ENCODE measurements at regions not wholly inside any gene's neighbourhood (a gene's known extent, or its start where the extent isn't known, plus 50 kb on each side); places are given as distances from the start of the nearest gene placed in this dataset.

- DNase-seq = no peak
Observed at GRCh38 chr10:78921895-78922294, 146.9 kb upstream of the ZMIZ1 start.

DNA sequence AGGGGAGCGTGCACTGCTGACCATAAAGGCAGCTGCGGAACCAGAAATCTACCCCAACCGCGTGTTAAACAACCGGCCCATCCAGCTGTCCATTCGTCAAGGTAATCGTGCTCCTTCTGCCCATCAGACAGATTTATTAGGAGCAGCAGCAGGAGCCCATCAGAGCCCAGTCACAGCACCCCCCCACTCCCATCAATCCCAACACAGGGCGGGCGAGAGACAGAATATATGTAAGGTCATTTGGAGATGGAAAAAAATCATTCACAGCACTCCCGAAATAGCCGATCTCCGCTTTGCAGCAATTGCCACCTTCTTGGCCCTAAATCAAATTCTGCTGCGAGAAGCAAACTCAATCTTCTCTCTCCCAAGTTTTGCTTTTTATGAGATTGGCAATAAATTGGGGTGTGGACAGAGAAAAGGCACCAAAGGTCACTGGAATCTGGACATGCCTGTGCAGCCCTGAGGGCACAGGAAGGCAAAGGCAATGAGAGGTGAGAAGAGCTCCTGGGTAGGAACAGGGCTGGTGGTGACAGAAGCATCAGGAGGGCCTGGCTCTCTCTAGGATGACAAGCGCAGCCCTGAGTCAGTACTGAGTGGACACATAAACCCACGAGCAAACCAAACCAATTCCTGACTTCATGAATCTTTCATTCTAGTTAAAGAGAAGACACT, 145.0 kb upstream of the ZMIZ1 start:
- no peak for DNase-seq

- no peak for DNase-seq
Observed at GRCh38 chr10:78924319-78925003, 144.3 kb upstream of the ZMIZ1 start.

GRCh38 chr10:78925275-78925674, 143.5 kb upstream of the ZMIZ1 start:
- DNase-seq = no peak

GRCh38 chr10:78925800-78926319, 142.9 kb upstream of the ZMIZ1 start:
- DNase-seq = no peak

DNA sequence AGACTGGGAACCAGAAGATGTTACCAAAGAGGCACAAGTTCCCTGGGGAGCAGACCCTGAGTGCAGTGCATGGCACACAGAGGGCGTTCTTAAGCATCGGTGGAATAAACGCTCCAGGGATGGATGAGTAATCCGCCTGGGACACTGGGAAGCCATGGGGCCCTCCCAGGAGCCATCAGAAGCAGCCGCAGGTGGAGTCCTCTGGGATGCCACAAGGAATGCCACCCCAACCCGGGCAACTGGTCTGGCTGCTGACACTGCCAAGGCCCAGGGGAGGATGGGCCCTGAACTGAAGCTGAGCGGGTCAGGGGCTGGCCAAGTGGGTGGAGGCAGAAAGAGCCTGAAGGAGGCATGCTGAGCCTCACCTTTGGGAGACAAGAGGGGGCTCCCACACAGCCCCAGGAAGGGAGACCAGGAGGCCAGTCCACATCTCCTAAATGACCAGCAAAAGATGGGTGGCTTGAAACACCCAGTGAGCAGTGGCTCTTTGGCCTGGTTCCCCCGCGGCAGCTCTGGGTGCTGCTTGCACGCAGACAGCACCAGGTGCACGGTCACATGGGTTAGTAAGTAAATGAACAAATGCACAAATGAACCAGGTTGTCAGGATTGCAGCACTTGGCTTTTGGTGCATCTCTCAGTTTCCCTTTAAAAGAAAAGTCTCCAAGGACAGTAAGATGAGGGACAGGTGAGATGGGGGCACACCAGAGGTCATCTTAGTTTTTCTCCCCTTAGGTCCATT, 141.3 kb upstream of the ZMIZ1 start:
- DNase-seq = no peak

- DNase-seq = no peak
Observed at GRCh38 chr10:78928330-78928729, 140.4 kb upstream of the ZMIZ1 start.

GRCh38 chr10:78929541-78929940, 139.2 kb upstream of the ZMIZ1 start:
- DNase-seq = no peak

- peak; percentile 32 for DNase-seq
Observed at GRCh38 chr10:78931321-78932053, 137.3 kb upstream of the ZMIZ1 start.

- no peak for DNase-seq
Observed at GRCh38 chr10:78932054-78932386, 136.7 kb upstream of the ZMIZ1 start.

DNA sequence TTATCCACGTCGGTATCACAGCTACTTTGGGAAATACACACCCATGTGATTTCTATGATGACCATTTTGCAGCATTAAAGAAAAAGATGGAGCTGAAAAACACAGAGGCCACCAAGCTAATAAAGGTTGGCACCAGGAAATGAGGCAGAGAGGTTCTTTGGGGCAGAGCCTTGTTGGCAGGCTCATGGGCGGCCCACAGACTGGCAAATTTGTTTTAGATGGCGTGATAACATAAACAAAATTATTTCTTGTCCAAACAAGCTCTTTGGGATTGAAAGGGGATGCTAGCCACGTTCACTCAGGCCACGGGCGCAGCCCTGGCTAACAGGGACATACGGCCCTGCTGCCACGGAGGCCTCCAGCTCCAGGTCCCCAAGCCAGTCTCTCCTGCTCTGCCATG, 135.9 kb upstream of the ZMIZ1 start:
- no peak for DNase-seq

DNA sequence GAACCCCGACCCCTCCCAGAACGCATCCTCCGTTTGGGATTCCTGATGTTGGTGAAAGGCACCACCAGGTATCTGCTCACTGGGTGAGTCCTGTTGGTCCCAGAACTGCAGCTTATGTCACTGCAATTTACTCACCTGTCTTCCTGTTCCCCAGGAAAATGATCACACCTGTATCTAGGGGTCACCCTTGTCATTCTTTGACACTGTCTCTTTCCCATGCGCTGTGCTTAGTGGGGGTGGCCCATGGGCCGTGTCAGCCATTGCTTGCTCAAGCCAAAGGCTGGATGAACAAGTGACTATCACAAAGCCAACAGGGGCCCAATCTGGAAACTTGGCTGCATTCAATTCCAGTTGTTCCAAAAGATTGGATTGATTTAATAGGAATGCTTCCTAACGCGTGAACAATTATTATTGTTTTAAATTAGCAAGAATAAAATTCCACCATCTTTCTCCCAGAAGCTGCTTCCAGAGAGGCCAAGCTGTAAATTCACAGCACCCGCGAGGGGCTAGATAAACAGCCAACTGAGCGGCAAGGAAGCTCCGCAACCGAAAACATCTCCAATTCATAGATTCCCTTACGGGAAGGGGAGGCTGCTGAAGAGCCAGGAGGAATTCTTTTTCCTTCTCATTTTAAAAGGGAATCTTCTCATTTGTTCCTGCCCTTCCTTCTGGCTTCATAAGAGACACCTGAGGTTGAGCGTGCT, 134.8 kb upstream of the ZMIZ1 start:
- no peak for DNase-seq

GRCh38 chr10:78934532-78934898, 134.3 kb upstream of the ZMIZ1 start:
- DNase-seq = no peak

DNA sequence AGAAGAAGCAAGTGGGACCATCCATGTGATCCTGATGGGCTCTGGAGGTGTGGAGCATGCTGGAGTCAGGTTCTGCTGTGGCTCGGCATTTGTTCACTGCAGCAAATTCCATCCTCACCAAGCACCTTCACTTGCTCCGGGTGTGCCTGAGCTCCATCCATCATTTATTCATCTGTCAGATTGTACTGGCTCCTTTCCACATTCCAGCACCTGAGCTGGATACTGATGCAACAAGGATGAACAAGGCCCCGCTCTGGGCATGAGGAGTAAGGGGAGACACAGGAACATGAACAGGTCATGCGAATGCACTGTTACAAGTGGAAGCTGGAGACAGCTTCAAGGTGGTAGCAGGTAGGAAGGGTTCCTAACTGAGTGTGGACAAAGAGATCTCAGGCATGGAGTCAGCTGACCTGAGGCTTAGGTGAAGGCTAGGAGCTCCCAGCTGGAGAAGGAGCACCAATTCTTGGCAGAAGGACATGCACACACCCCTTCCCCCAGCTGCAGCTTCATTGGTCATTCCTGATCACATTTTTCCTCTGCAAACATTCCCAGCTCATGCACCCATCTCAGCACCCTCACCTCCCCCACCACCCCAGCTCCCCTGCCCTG, 133.7 kb upstream of the ZMIZ1 start:
- DNase-seq = no peak

GRCh38 chr10:78935697-78936407, 132.9 kb upstream of the ZMIZ1 start:
- DNase-seq = no peak

DNA sequence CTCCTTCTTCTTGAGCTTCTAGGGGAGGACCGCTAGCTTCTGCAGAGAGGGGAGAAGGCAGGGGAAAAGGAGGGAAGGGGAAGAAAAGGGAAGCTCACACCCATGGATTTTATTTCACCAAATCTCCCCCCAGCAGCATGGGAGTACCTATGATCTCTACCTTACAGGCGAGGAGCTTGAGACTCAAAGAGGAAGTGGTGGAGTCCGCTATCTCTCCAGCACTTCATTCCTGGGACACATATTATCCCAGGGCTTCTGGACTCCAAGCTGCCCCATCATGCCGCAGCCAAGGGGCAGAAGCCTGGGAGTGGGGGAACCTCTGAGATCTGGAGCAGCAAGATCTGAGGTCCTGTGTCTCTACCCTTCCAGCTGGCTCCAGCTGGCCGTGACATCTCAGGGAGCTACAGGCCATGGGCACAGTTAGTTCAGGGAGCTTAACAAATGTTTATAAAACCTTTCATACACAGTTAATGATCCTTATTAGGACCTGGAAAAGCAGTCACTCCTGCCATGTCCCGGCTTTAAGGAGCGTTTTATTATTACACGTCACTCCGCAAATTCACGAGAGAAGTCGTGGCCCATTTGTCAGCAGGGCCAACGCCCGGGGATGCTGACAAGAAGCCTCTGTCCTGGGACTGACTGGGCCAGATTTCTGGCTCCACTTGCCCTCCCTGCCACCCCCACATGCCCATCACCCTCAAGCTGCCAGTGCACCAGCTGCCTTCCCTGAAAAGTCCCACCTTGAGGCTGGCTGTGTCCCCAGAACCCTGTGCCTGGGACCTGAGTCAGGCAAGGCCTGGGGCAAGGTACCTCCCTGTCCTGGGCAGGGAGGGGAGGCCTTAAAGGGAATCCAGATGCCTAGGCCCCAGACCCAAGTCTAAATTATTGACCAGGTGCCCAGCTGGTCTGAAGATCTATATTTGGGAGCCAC, 132.1 kb upstream of the ZMIZ1 start:
- no peak for DNase-seq

DNA sequence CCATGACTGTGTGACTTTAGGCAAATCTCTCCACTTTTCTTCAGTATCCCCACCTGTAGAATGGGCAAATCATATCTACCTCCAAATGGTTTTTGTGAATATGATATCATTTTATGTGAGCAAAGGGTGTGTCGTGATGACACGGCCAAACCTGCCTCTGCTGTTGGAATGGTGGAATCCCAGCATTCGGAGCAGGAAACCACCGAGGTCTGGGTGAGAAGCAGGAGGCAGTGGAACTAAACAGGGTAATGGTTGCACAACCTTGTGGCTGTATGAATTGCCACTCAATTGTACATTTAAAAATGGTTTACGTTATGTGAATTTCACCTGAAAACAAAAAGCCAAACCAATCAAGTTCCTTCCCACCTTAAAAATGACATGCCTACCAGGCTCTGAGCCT, 131.4 kb upstream of the ZMIZ1 start:
- DNase-seq = no peak

GRCh38 chr10:78937800-78938694, 130.7 kb upstream of the ZMIZ1 start:
- DNase-seq = no peak
